ENCODE measurements at regions not wholly inside any gene's neighbourhood (a gene's known extent, or its start where the extent isn't known, plus 50 kb on each side); places are given as distances from the start of the nearest gene placed in this dataset.

- DNase-seq (ENCODE audit: low read depth in 2 of 2), result no peak
These were observed 204.0 kb upstream of the GHITM start for GRCh38 chr10:83935339-83935736.

DNA sequence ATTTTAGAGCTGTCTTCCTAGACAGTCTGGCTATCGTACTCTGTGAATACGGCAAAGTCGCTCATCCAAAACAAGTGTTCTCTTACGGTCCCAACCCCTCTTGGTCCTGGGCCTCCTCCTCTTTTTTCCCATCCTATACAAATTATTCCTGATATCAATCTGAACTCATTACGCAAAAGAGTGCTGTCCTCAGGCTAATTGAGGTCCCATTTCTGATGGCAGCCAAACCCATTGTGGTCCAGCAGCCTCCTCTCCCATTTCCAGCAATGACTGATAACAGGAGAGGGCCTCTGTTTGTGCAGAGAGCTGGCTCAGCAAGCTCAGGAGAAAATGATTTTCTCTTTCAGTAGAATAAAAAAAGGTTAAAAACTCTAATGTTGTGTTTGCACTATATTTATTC is 203.4 kb upstream of the GHITM start:
- DNase-seq (ENCODE audit: low read depth in 2 of 2), result no peak

- DNase-seq (ENCODE audit: low read depth in 2 of 2), result no peak
These were observed 202.1 kb upstream of the GHITM start for GRCh38 chr10:83937161-83937560.

DNA sequence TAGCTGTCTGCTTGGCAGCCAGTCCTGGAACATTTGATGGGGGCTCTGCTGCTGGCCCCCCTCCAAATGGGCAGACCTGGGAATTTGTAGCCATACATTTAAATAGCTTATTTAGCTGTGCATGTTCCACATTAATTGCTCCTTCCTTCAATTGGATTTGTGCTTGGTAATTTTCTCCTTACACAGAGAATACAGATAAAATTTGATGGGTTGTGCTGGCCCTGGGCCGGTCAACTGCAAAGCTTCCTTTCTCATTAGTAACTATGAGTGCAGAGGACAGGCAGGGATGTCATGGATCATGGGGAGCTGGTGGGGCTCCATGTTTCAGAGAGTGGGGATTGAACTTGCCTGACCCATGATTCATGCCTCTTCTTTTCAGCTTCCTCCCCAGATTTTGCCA is 201.5 kb upstream of the GHITM start:
- no peak for DNase-seq (ENCODE audit: low read depth in 2 of 2)

- no peak for DNase-seq (ENCODE audit: low read depth in 2 of 2)
These were observed 198.1 kb upstream of the GHITM start for GRCh38 chr10:83941189-83941588.

GRCh38 chr10:83942410-83942809 is 196.9 kb upstream of the GHITM start:
- DNase-seq (ENCODE audit: low read depth in 2 of 2), result no peak

- DNase-seq (ENCODE audit: low read depth in 2 of 2), result no peak
These were observed 196.3 kb upstream of the GHITM start for GRCh38 chr10:83943049-83943448.

- no peak for DNase-seq (ENCODE audit: low read depth in 2 of 2)
These were observed 195.4 kb upstream of the GHITM start for GRCh38 chr10:83943920-83944319.

GRCh38 chr10:83945982-83946718 is 193.2 kb upstream of the GHITM start:
- DNase-seq (ENCODE audit: low read depth in 2 of 2), result no peak

GRCh38 chr10:83952314-83952713 is 187.0 kb upstream of the GHITM start:
- DNase-seq (ENCODE audit: low read depth in 2 of 2), result no peak

GRCh38 chr10:83953589-83953988 is 185.7 kb upstream of the GHITM start:
- DNase-seq (ENCODE audit: low read depth in 2 of 2), result no peak

- DNase-seq (ENCODE audit: low read depth in 2 of 2), result no peak
These were observed 185.0 kb upstream of the GHITM start for GRCh38 chr10:83954193-83954799.

- DNase-seq (ENCODE audit: low read depth in 2 of 2), result no peak
These were observed 183.9 kb upstream of the GHITM start for GRCh38 chr10:83955406-83955805.

DNA sequence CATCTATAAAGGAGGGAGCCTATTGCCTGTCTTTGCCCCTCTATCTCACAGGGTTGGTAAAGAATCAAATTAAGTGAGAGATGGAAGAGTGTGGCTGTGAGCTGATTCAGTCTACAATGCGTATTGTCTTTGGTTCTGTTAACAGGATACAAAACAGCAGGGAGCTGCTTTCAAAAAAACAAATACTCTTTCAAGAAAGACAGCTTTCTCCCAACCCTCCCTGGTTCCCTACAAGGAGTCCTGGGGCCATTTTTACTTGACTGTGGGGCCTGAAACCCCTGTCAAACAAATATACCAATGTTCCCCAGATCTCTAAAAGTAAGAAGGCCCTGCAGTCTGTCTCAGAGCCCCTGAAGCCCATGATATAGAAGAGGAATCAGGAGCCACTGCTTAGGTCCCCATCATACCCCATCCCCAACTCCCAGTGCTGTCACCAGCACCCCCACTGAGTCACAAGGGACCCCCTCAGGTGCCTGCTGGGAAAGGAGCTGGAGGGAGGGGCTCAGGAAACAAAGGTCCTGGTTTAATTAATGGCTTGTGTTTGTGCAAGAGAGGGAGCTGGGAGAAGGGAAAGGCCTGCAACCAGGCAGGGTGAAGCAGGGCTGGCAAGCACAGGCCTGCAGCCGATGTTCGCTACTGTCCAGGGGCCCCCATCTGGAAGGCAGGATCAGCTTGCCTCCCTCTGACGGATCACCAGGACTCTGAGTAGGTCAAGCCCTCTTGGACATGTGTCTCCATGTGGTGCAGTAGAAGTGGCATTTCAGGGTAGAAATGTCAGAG is 182.0 kb upstream of the GHITM start:
- no peak for DNase-seq (ENCODE audit: low read depth in 2 of 2)

GRCh38 chr10:83959328-83959727 is 180.0 kb upstream of the GHITM start:
- no peak for DNase-seq (ENCODE audit: low read depth in 2 of 2)

GRCh38 chr10:83960125-83960524 is 179.2 kb upstream of the GHITM start:
- DNase-seq (ENCODE audit: low read depth in 2 of 2), result no peak

DNA sequence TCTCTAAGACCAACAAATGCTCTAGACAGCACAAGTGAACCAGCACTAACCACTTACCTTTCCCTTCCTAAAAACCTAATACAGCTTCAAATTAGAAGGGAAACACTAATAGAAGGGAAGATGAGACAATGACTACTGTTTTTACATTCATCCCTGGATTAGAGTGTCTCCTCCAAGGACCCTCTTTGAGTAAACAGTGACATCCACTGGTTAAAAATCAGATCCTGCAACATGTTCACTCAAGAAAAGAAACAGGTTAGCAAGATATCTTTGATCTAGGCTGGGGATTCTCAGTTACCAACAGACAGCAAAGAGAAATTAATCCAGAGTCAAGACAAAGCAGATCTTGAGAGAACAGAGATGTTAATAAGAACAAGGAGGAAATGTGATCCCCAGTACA is 177.7 kb upstream of the GHITM start:
- no peak for DNase-seq (ENCODE audit: low read depth in 2 of 2)

GRCh38 chr10:83963446-83963845 is 175.9 kb upstream of the GHITM start:
- DNase-seq (ENCODE audit: low read depth in 2 of 2), result no peak

DNA sequence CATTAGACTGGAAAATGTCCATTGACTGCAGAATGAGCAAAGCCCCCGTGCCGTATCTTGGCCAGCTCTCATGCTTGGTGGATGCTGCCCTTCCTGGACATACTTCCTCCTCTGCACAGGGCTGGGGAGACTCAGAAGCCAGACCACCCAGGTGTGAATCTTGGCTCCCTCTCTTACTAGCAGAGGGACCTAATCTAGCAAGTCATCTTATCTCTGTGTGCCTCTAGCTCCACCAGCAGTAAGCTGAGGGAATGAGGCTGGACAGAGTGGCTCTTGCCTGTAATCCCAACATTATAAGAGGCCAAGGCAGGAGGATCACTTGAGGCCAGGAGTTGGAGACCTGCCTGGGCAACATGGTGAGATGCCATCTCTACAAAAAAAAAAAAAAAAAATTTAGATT is 173.8 kb upstream of the GHITM start:
- DNase-seq (ENCODE audit: low read depth in 2 of 2), result no peak

DNA sequence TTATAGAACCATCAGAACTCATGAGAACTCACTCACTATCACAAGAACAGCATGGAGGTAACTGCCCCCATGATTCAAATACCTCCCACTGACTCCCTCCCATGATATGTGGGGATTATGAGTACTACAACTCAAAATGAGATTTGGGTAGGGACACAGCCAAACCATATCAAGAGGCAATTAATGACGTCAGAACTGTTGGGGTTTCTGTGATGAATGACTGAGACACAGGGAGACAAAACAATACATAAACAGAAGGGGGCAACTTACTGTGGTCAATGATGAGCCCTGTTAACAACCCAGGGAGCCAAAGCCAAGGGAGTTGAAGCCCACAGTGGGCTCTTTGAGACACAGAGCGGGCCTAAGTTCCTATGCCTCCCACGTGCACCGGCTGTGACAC is 171.3 kb upstream of the GHITM start:
- no peak for DNase-seq (ENCODE audit: low read depth in 2 of 2)

GRCh38 chr10:83978681-83979383 is 160.5 kb upstream of the GHITM start:
- no peak for DNase-seq (ENCODE audit: low read depth in 2 of 2)

GRCh38 chr10:83982812-83983211 is 156.5 kb upstream of the GHITM start:
- no peak for DNase-seq (ENCODE audit: low read depth in 2 of 2)
